Inflammatory macrophage treated with lipopolysaccharide for 4 hours (primary cell): ENCODE measurements at regions not wholly inside any gene's neighbourhood (a gene's known extent, or its start where the extent isn't known, plus 50 kb on each side); places are given as distances from the start of the nearest gene placed in this dataset.

Experiments
- DNase-seq: peaks from one replicate; pipeline ENCODE4 v3.0.0-alpha.2; 2020

DNA sequence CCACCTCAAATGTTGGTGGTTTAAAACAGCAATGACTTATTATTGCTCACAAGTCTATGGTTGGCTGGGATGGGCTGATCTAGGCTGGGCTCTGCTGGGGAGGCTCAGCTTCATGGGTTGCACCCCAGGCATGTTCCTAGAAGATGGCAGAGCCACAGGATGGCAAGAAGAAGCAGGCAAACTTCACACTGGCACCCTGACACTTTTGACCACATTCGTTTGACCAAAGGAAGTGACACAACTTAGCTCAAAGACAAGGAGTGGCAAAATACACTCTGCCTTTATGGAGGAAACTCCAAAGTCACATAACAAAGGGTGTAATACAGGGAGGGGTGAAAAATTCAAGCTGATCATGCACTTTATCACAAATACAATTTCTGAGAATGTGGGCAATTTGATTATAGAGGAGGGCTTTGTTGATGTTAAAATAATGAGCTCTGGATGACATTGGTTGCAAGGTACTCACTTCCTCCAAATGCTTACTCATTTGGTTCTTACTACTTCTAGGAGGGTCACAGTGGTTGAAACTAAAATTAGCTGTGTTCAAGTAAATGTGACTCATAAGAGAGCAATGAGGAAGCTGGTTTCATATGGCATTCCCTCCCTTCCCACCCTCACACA is 249.2 kb upstream of the RPS6KA3 start:
- DNase-seq: peak; percentile 87

GRCh38 chrX:20514358-20514757 is 247.6 kb upstream of the RPS6KA3 start:
- DNase-seq: peak; percentile 85

DNA sequence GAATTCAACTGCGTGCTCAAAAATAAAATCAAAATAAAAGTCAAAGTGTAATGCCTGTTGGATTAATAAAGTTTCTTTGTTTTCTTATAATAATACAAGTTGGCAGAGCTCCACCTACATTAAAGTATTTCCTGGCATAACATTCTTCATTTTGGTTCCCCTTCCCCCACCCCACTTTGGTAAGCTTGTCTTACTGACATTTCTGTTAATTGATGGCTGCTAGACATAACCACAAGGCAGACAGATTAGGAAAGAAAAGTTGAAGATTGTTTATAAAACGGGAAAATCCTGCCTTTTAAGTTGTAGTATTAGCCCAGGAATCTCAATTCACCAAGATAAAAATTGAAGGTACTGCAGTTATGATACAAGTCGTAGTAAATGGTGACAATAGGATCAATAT is 246.5 kb upstream of the RPS6KA3 start:
- no peak for DNase-seq

GRCh38 chrX:20511792-20512191 is 245.1 kb upstream of the RPS6KA3 start:
- DNase-seq: peak; percentile 8

DNA sequence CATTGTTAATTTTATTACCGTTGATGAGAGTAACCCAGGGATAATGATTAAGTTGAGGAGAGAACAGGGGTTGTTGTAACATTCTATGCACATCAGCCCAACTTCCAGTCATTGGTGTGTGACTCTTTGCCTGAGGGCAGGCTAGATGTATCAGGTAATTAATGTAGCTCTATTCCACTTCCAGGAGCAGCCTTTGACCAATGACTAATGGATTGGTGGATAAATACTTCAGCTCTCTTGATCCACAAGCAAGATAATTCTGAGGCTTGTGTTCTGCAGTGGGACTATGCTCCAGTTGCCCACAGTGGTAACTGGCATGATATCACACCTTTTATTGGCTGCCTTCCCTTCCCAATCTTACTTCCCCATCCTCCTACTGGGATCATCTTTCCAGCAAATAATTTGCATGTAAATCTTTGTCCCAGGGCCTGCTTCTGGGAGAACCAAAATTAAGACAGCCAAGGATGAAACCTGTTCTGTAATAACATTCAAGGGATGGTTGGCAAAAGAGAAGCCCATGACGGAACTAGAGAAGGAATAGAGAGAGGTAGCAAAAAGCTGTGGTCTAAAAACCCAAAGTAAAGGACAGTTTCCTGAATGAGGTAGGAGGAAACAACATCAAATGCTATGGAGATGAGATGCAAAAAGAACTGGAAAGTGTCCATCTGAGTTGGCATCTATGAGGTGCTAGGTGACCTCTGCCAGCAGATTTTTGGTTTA is 241.4 kb upstream of the RPS6KA3 start:
- no peak for DNase-seq

GRCh38 chrX:20506739-20507138 is 240.0 kb upstream of the RPS6KA3 start:
- DNase-seq: no peak

- no peak for DNase-seq
Measured at GRCh38 chrX:20500949-20501348, 234.2 kb upstream of the RPS6KA3 start.

DNA sequence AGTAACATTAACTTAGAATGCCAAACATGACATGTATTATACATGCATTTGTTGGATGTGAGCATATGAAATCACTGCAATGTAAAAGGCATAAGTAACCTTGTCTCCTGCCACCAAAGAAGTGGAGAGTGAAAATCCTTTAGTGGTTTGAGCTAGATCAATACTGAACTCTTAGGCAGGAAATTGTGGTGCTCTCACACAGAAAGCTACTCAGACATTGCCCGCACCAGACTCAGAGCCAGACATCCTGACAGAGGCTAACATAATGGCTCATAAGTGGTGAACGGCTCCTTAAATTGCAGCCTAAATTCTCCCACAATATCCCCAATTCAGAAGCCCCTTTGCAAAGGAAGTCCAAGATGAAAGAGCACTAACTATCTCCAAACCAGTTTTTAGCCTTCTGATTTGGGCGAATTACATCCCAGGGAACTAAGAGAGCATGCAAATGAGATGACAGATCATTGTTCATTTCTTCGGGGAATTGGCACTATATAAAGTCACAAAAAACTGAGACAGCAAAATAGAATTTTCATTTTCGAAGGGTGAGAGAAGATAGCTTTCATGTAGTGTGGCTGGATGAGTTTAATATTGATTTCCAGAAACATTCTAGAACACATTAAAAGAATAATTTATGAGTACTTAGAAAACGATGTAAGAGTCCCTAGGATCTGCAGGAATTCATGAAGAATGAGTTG is 233.6 kb upstream of the RPS6KA3 start:
- no peak for DNase-seq

DNA sequence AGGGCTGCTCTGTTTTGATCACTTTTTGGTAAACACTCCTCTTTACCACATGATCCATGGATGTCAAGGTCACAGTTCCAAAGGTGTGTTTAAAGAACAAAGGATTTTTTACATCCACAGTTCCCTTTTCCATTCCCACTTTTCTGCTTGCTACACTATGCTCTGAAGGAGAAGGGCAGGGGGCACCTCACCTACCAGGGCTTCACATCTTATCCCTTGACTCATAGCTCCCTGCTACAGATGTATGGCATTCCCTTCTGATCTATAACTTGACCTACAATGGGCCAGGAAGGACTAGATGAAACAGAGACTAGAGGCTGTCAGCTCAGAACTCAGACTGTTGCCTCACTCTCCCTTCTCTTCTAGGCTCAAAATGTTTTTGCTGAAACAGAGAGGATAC is 233.1 kb upstream of the RPS6KA3 start:
- no peak for DNase-seq

GRCh38 chrX:20498851-20499635 is 232.3 kb upstream of the RPS6KA3 start:
- no peak for DNase-seq

DNA sequence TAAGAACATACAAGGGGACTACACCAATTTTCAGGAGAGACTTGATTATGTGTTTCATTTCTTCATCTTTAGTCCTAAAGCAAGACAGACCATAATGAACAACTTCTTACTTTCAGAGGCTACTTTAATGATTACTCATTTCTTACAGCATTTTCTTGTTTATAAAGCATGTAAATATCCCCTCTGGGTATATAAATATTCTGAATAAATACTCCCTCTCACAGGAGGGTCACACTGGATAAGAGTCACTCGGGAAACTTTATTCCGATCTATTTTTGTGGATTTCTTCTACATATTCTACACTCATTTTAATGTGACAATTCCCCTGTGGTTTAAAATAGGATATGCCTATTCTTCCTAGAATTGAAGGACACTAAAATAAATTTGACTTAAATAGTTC is 228.9 kb upstream of the RPS6KA3 start:
- DNase-seq: no peak

DNA sequence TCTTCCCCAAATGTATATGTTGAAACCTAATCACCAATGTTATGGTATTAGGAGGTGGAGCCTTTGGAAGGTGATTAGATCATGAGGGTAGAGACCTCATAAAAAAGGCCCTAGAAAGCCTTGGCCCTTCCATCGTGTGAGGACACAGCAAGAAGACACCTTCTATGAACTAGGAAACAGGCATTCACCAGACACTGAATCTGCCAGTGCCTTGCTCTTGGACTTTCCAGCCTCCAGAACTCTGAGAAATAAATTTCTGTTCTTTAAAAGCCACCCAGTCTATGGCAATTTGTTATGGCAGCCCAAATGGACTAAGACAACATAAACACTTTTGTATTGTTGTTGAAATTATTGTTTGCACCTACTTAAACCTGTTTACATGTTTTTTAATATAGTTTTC is 221.8 kb upstream of the RPS6KA3 start:
- no peak for DNase-seq

- DNase-seq: peak; percentile 22
Measured at GRCh38 chrX:20487227-20487626, 220.5 kb upstream of the RPS6KA3 start.

DNA sequence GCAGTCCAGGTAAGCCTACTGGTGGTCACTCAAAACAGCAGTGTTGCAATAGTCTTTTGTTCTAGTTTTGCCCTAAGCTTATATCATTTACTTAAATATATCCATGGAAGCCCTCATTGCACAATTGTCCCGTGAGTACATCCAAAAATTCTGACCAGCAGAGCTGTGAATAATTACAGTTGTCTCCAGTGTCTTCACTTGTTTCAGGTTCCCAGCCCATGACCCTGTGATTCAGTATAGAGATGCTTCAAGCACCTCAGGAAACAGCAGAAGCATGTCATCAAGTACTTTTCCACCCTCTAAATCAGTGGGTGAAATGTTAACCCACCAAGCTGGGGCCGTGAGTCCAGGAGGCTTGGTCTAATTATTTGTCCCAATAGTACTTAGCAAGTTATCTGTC is 214.9 kb upstream of the RPS6KA3 start:
- no peak for DNase-seq

DNA sequence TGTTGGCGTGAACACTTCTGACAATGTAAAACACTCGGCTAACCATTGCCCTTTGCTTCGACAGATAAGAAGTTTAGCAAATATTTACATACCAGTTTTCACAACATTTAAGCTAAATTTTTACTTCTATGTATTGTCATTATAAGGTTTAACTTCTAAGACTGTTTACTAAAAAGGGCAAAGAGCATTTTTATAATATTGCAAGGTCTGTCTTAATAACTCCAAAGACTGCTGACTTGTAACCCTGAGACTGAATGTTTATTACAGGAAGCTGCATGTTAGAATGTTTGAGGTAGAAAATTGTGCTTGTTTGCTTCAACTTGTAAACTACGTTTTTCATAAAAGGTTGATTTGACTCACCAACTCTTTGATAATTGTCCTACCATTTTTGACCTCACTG is 213.2 kb upstream of the RPS6KA3 start:
- DNase-seq: no peak

GRCh38 chrX:20479048-20479447 is 212.3 kb upstream of the RPS6KA3 start:
- DNase-seq: no peak

GRCh38 chrX:20477836-20478524 is 211.3 kb upstream of the RPS6KA3 start:
- no peak for DNase-seq

- no peak for DNase-seq
Measured at GRCh38 chrX:20477219-20477618, 210.5 kb upstream of the RPS6KA3 start.

- DNase-seq: no peak
Measured at GRCh38 chrX:20472620-20473258, 206.0 kb upstream of the RPS6KA3 start.

DNA sequence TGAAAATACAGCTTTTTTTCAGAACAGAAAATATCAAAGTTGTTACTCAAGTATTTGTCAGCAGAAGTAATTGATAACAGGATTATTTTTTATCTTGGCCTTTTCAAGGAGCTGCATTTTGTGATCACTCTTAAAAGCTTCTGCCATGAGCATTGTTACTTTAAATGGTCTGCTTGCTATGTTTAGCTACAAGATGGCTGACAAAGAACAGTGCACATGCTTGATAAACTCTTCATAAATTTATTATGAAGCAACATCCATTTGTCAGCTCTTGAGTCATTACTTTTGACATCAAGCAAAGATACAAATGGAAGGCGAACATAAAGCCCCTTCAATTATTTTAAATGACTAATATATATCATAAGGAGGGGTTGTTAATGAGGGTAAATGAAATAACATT is 205.4 kb upstream of the RPS6KA3 start:
- DNase-seq: no peak

DNA sequence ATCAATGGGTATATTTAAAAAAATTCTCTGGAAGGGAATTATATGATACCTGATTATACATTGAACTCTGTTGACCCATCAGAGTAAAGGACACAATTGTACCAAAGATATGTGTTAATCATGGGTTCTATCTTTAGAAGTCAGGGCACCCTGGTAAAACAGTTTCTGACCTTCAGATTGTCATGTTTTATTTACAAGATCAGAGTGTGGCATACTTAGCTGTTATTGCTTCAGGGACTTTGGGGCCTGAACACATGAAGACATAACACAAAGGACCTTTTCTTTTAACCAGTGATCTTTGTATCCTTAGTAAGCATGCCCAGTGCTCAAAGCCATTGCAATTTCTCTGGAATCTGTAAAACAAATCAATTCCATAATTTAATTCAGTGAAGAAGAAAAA is 204.8 kb upstream of the RPS6KA3 start:
- DNase-seq: no peak
